GM19468 (cell line): ENCODE measurements at regions not wholly inside any gene's neighbourhood (a gene's known extent, or its start where the extent isn't known, plus 50 kb on each side); places are given as distances from the start of the nearest gene placed in this dataset.

Experiments
- ATAC-seq: cut with Tn5 transposase; IDR thresholded peaks from one replicate; pipeline ENCODE4 v1.9.1; 2021; ENCODE audit warnings: mild to moderate bottlenecking, moderate library complexity, moderate number of reproducible peaks; ENCODE audit not compliant: unreplicated experiment; ENCODE audit errors: extremely low read depth

GRCh38 chr14:65794674-65795279 is 382.2 kb downstream of the FUT8 start:
- ATAC-seq: no peak

GRCh38 chr14:65798216-65798615 is 385.7 kb downstream of the FUT8 start:
- no peak for ATAC-seq

GRCh38 chr14:65800694-65801093 is 388.2 kb downstream of the FUT8 start:
- ATAC-seq: no peak

DNA sequence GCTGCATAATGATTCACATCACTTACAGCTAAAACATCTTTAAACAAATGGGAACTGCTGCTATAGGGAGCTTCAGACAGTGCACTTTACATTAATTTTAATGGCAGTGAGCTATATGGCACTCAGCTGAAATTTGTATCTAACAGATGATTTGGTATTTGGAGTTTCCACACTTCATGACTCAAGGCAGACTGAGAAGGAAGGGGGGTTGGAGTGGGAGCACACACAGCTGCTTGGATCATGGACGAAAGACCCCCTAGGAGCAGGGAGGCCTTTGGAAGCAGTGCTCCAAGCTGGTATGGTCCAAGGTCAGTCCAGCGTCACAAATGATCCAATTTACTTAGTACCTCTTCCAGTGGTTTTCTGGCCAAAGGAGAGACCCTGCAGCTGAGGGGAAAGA is 389.7 kb downstream of the FUT8 start:
- no peak for ATAC-seq

DNA sequence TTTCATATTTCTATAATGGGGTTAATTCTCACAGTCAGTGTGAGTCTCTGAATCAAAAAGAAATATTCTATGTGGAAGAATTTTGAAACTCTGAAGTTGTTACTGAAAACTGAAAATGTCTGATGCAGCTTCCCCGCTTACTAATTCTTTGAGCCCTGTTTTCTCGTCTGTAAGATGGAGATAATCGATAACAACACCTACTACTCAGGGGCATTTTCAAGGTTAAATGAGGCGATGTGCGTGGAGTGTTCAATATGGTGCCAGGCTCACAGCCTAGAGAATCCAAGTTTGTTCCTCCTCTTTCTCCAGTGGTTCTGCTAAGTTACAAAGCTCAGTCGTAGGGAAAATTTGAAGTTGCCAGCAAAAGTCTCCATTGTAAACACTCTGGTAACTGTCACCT is 391.4 kb downstream of the FUT8 start:
- ATAC-seq: no peak

DNA sequence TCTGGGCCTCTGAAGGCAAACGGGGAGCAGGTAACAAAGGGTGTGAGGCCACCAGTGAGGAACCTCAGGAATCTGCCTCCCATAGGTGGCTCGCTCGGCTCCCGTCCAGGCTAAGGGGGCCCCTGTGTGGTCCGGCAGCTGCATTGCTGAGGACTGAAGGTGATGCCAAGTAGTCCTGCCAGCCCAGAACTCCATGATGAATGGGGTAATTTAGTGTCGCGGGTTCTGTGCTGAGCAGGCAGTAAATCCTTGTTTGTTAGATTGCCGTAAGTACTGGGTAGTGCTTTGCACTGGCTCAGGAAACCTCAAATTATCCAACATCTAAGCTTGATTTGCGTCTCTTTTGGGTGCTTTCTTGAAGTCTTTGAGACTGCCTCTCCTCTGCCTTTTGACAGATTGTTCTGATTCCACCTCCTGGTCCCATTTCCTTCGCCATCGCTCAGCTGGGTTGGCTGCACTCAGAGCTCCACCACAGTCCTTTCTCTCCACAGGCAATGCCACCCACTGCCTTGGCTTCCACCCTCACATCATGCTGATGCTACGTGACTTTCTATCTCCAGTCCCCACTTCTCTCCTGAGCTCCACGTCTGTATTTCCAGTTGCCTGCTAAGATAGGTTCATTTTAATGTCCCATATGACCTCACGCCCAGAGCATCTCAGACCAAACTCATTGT is 392.0 kb downstream of the FUT8 start:
- ATAC-seq: no peak

DNA sequence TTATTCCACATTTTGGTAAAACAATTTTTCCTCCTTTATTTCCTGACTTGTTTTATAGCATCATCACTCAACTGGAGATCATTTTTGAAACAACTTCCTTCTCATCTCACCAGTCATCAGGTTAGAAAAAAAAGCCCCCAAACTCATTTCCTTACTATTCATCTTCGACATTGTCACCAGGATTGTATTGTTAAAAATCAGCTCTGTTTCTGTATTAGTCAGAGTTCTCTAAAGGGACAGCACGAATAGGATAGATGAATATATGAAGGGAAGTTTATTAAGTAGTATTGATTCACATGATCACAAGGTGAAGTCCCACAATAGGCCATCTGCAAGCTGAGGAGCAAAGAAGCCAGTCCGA is 392.6 kb downstream of the FUT8 start:
- no peak for ATAC-seq

DNA sequence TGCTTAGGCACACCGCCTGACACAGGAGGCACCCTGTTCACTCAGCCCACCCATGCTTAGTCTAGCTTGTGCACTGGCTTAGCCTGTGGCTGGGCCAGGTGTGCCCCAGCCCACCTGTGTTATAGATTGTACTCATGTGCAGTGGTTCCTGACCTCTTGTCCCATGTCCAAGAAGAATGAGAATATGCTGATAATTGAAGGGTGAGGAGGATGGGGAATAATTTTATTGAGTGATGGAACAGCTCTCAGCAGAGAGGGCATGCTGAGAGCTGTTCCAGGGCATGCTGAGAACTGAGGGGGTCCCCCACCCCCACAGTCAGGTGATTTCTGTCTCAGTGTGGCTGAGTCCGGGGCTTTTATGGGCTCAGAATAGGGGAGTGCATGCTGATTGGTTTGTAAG is 395.9 kb downstream of the FUT8 start:
- no peak for ATAC-seq

DNA sequence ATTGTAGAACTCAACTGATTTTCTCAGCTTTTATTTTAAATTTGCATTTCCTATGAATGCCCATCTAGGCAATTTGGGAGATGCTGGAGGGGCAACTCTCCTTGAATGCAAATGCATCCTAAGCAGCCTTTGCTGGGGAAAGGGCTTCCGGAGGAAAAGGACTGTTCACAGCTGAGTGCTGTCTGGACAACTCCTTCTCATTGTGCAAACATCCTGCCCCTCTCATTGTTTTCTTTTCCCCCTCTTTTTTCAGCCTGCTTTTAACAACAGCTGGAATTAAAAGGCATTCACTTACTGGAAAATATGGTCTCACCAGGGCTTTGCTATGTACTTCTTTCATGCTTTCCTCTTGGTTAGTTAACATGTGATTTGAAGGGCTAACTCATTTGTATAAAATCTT is 397.8 kb downstream of the FUT8 start:
- no peak for ATAC-seq

DNA sequence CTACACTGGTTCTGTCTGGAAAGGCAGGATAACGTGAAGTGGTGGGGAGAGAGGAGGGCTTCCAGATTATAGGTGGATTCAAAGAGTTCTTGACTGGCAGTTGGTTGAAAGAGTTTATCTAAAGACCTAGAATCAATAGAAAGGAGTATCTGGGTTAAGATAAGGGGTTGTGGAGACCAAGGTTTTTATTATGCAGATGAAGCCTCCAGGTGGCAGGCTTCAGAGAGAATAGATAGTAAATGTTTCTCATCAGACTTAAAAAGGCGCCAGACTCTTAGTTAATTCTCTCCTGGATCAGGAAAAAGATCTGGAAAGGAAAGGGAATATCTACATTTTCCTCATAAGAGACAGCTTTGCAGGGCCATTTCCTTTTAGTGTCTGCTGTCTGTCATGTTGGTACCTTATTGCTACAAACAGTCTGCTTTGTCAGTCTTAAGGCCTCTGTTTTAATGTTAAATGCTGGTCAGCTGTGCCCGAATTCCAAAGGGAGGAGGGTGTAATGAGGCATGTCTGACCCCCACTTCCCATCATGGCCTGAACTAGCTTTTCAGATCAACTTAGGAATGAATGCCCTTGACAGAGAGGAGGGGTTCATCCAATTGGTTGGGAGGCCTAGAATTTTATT is 401.3 kb downstream of the FUT8 start:
- no peak for ATAC-seq

GRCh38 chr14:65815127-65815526 is 402.6 kb downstream of the FUT8 start:
- no peak for ATAC-seq

DNA sequence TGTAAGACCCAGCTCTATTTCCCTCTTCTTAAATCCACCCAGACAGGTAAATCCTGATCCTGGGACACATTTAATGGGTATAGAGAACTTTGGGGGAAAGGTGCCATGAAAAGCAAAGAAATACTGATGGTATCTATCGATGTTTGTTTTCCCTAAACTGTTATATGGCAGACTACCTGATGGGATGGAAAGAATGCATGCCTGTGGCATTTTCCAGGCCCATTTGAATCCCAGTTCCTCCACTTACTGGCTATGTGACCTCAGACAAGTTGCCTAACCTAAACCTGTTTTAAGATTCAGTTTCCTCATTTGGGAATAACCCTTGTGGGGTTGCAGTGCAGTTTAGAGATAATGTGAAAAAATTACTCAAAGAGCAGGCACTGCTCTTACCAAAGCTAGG is 404.5 kb downstream of the FUT8 start:
- ATAC-seq: no peak

GRCh38 chr14:65819569-65819968 is 407.0 kb downstream of the FUT8 start:
- ATAC-seq: no peak

DNA sequence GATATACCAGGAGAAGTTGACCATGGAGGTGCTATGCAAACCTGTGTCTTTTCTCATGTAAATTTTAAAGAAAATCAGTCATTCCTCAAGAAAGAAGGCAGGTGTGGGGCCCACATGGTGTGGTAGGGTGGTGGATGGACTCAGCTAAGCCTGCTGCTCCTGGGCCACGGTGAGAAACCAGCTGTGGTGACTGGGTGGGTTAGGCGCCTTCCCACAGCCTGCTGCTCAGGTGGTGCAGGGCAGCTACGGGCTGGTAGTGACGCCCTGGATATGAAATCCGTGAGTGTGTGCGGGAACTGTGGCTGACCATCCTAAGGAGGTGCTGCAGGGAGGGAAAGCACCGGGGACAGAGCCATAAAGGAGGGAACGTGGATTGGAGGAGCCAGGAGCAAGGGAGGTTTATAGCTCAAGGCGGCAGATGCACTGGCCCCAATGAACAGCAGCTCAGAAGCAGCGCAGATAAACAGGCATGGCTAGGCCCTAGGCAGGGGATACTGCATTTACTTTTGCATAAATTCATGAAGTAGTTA is 408.8 kb downstream of the FUT8 start:
- no peak for ATAC-seq

DNA sequence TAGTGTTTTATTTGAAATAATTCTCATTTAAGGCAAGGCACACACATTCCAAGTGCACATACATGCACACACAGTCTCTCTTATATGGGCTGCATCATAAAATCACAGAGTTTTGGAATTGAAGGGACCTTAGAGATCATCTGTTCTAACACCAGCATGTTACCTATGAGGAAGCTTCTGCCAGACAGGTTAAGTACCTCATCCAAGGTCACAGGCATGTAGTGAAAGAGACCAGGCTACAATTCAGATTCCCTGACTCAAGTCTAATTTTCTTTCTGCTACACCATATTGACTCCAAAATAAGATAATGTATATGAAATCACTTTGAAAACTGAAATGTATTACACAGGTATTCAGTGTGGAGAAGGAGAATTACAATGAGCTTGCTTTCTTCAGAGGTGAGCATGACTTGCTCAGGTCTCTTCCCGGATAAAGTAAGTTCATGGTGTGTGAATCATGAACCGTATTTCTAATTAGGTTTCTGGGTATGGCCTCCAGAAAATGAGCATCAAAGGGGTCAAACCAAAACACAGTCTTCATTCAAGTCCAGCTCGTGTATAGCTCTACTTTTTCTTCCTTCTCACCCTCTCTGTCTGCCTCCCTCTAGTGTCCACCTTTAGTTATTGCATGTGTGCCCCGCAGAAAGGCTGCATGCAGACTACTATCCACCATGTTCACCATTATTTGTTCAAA is 411.9 kb downstream of the FUT8 start:
- ATAC-seq: no peak

- no peak for ATAC-seq
These were observed 412.4 kb downstream of the FUT8 start for GRCh38 chr14:65824978-65825299.

DNA sequence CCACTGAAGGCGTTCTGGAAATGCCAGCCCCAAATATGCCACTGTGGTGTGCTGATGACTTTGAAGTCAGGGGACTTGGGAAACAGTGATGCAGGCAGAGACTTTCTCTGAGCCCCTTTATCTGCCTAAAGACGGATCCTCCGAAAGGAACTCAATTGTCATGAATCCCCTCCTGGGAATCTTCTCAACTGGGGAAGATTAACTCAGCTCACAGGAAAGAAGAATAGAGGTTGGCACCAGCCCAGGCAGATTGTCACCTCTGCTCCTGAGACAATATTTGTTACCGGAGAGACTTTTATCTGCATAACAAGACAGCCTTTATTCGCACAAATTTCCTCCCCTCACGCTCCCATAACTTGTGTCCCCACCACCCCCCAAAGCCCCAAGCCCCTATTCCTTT is 414.4 kb downstream of the FUT8 start:
- ATAC-seq: no peak

DNA sequence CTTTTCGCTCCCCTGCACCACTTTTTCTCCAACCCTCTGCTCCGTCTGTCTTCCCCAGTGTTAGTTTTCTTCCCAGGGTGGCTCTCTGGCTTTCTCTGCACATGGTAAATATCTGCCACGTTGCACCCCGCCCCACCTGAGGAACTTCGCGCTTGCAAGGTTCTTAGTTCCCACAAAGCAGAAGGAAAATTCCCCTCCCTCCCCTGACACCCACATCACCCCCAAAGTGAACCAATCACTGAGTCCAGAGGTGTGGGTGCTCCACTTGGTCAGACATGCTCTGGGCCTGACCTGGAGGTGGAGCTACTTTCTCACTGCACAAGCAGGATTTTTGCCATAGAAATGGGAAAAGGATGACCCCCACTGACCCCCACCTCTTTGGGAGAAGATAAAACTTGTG is 415.0 kb downstream of the FUT8 start:
- ATAC-seq: no peak

- no peak for ATAC-seq
These were observed 415.9 kb downstream of the FUT8 start for GRCh38 chr14:65828396-65828795.

DNA sequence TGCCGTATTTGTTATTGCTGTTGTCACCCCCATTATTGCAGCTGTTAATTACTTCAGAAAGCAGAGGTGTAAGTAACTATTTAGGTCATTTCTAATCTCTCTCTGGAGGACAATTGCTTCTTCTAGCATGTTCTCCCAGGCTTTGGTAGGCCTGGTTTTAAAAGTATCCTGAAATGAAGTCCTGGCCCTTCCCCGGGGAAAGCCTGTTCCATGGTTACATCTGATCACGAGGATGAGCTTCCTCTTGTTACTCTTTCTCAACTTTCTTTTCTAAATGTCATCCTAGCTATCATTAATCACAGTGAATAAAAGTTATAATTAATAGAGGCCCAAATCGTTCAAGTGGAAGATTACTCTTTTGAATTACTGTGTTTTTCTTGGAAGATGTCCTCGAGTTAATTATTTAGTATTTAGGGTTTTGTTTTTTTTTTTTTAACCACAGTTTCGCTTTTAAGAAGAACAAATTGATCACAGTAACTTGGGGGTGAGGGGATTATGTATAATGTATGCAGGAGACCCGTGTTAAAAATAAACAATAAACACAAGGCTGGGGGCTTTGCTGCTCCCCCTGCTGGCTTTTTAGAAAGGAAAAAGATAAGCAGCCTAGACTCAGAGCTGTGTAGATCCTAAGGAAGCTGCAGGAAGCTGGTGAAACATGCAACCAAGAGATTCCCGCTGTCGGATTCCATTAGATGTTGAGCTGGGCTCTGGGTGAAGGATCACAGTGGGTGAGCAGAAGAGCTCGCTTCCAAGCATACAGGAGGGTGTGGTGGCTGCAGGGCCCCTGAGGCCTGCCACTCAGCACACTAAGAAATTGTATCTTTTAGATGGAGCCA is 420.1 kb downstream of the FUT8 start:
- ATAC-seq: no peak
